IPS-20b (cell line): ENCODE measurements at regions not wholly inside any gene's neighbourhood (a gene's known extent, or its start where the extent isn't known, plus 50 kb on each side); places are given as distances from the start of the nearest gene placed in this dataset.

Experiments
- H3K27ac ChIP-seq: one replicate; pipeline ENCODE4 v1.5.1; 2013; ENCODE audit warnings: low read length
- H3K27me3 ChIP-seq: 2 replicates; pipeline ENCODE4 v1.6.1; 2013; ENCODE audit warnings: mild to moderate bottlenecking, low read length, inconsistent platforms; ENCODE audit not compliant: insufficient read depth
- H3K36me3 ChIP-seq: 2 replicates; pipeline ENCODE4 v1.6.1; 2013; ENCODE audit warnings: low read depth, mild to moderate bottlenecking, inconsistent platforms, low read length, moderate library complexity; ENCODE audit not compliant: insufficient read depth
- H3K4me1 ChIP-seq: 2 replicates; pipeline ENCODE4 v1.6.1; 2013; ENCODE audit warnings: mild to moderate bottlenecking, control low read depth, inconsistent platforms, low read length, moderate library complexity; ENCODE audit not compliant: insufficient read depth
- H3K4me3 ChIP-seq: 2 replicates; pipeline ENCODE4 v1.5.1; 2013; ENCODE audit warnings: mild to moderate bottlenecking, low read length, inconsistent platforms
- H3K9ac ChIP-seq: 2 replicates; pipeline ENCODE4 v1.6.1; 2013; ENCODE audit warnings: low read depth, mild to moderate bottlenecking, inconsistent platforms, low read length, moderate library complexity
- H3K9me3 ChIP-seq: 2 replicates; pipeline ENCODE4 v1.6.1; 2013; ENCODE audit warnings: mild to moderate bottlenecking, low read depth, low read length, inconsistent platforms; ENCODE audit not compliant: insufficient read depth

- Histone ChIP-seq H3K9me3 (no peaks in the 10 kb centered on the region), H3K9ac (no peak overlapping the region), H3K4me3 (no peak overlapping the region), H3K27ac (no peak overlapping the region), H3K27me3 (peaks cover 6% of the 10 kb centered on the region; the same call in 1 of the 2 replicates), H3K4me1 (peaks cover 15% of the 10 kb centered on the region; the same call in 1 of the 2 replicates), H3K36me3 (no peaks in the 10 kb centered on the region)
These were observed 66.1 kb upstream of the B3GAT1 start for GRCh38 chr11:134478176-134478575.

- peaks cover 15% of the 10 kb centered on the region; the same call in 1 of the 2 replicates for H3K4me1 ChIP-seq
- H3K9me3 ChIP-seq: no peaks in the 10 kb centered on the region
- no peak overlapping the region for H3K27ac ChIP-seq
- no peaks in the 10 kb centered on the region for H3K36me3 ChIP-seq
- peaks cover 6% of the 10 kb centered on the region; the same call in 1 of the 2 replicates for H3K27me3 ChIP-seq
- no peak overlapping the region for H3K9ac ChIP-seq
- H3K4me3 ChIP-seq: peak overlapping the region; percentile 15; the same call in 1 of the 2 replicates
These were observed 65.4 kb upstream of the B3GAT1 start for GRCh38 chr11:134477486-134477885.

- H3K36me3 ChIP-seq: no peaks in the 10 kb centered on the region
- H3K9me3 ChIP-seq: no peaks in the 10 kb centered on the region
- H3K27me3 ChIP-seq: peaks cover 6% of the 10 kb centered on the region
These were observed 64.5 kb upstream of the B3GAT1 start for GRCh38 chr11:134476435-134477021.

GRCh38 chr11:134475951-134476350, 63.9 kb upstream of the B3GAT1 start:
- no peaks in the 10 kb centered on the region for H3K9me3 ChIP-seq
- H3K36me3 ChIP-seq: no peaks in the 10 kb centered on the region
- no peak overlapping the region for H3K4me3 ChIP-seq

More at GRCh38 chr11:134476435-134477021, 64.5 kb upstream of the B3GAT1 start:
- Histone ChIP-seq H3K9ac (no peak overlapping the region), H3K4me1 (peaks cover 15% of the 10 kb centered on the region; the same call in 1 of the 2 replicates), H3K27ac (no peak overlapping the region), H3K4me3 (no peak overlapping the region)

GRCh38 chr11:134474942-134475341, 62.9 kb upstream of the B3GAT1 start:
- Histone ChIP-seq H3K4me3 (no peak overlapping the region), H3K27ac (no peak overlapping the region), H3K4me1 (peaks cover 15% of the 10 kb centered on the region; the same call in 1 of the 2 replicates), H3K27me3 (peaks cover 6% of the 10 kb centered on the region), H3K9me3 (no peaks in the 10 kb centered on the region), H3K36me3 (no peaks in the 10 kb centered on the region), H3K9ac (no peak overlapping the region)

More at GRCh38 chr11:134475951-134476350, 63.9 kb upstream of the B3GAT1 start:
- H3K9ac ChIP-seq: no peak overlapping the region
- no peak overlapping the region for H3K27ac ChIP-seq
- H3K4me1 ChIP-seq: peaks cover 15% of the 10 kb centered on the region; the same call in 1 of the 2 replicates
- peaks cover 6% of the 10 kb centered on the region for H3K27me3 ChIP-seq

GRCh38 chr11:134474070-134474860, 62.2 kb upstream of the B3GAT1 start:
- Histone ChIP-seq H3K27me3 (peaks cover 6% of the 10 kb centered on the region), H3K9me3 (no peaks in the 10 kb centered on the region), H3K4me3 (no peak overlapping the region), H3K9ac (no peak overlapping the region), H3K27ac (no peak overlapping the region), H3K36me3 (no peaks in the 10 kb centered on the region), H3K4me1 (peaks cover 15% of the 10 kb centered on the region; the same call in 1 of the 2 replicates)

- Histone ChIP-seq H3K27me3 (peaks cover 28% of the 10 kb centered on the region), H3K4me3 (no peak overlapping the region), H3K9me3 (no peaks in the 10 kb centered on the region), H3K36me3 (no peaks in the 10 kb centered on the region), H3K9ac (no peak overlapping the region), H3K27ac (no peak overlapping the region), H3K4me1 (peaks cover 3% of the 10 kb centered on the region; the same call in 1 of the 2 replicates)
These were observed 59.8 kb upstream of the B3GAT1 start for GRCh38 chr11:134471716-134472455.

- Histone ChIP-seq H3K4me1 (no peaks in the 10 kb centered on the region; the same call in 1 of the 2 replicates), H3K4me3 (no peak overlapping the region), H3K27ac (no peak overlapping the region), H3K27me3 (peaks cover 31% of the 10 kb centered on the region), H3K36me3 (no peaks in the 10 kb centered on the region), H3K9me3 (no peaks in the 10 kb centered on the region), H3K9ac (no peak overlapping the region)
These were observed 59.2 kb upstream of the B3GAT1 start for GRCh38 chr11:134471087-134471715.

GRCh38 chr11:134470238-134470637, 58.2 kb upstream of the B3GAT1 start:
- H3K36me3 ChIP-seq: no peaks in the 10 kb centered on the region
- peaks cover 40% of the 10 kb centered on the region for H3K27me3 ChIP-seq
- peaks cover 4% of the 10 kb centered on the region; the same call in 1 of the 2 replicates for H3K4me1 ChIP-seq
- H3K27ac ChIP-seq: no peak overlapping the region
- H3K9ac ChIP-seq: no peak overlapping the region
- no peak overlapping the region for H3K4me3 ChIP-seq
- H3K9me3 ChIP-seq: no peaks in the 10 kb centered on the region

- Histone ChIP-seq H3K9ac (no peak overlapping the region), H3K27ac (no peak overlapping the region), H3K4me3 (no peak overlapping the region), H3K4me1 (peaks cover 4% of the 10 kb centered on the region; the same call in 1 of the 2 replicates), H3K36me3 (no peaks in the 10 kb centered on the region), H3K9me3 (no peaks in the 10 kb centered on the region), H3K27me3 (peaks cover 46% of the 10 kb centered on the region)
These were observed 57.6 kb upstream of the B3GAT1 start for GRCh38 chr11:134469627-134470026.

- peaks cover 4% of the 10 kb centered on the region; the same call in 1 of the 2 replicates for H3K4me1 ChIP-seq
- peaks cover 55% of the 10 kb centered on the region for H3K27me3 ChIP-seq
- no peak overlapping the region for H3K4me3 ChIP-seq
- H3K9ac ChIP-seq: no peak overlapping the region
- H3K27ac ChIP-seq: no peak overlapping the region
- no peaks in the 10 kb centered on the region for H3K36me3 ChIP-seq
- H3K9me3 ChIP-seq: no peaks in the 10 kb centered on the region
These were observed 56.8 kb upstream of the B3GAT1 start for GRCh38 chr11:134468796-134469195.
